Adrenal gland (tissue), 9 donors: ENCODE measurements at regions not wholly inside any gene's neighbourhood (a gene's known extent, or its start where the extent isn't known, plus 50 kb on each side); places are given as distances from the start of the nearest gene placed in this dataset.
"Not testable (repeated sequence)": the region's sequence is repeated elsewhere in the genome, so short reads cannot be mapped to it uniquely, and the experiment has no call there.

Experiments used
- DNase-seq, 7 donors: peaks; one replicate each; pipeline ENCODE4 v3.0.0-alpha.2; 2019 to 2020
- H3K27ac ChIP-seq, 5 donors: fragments of 200-600 bp; sonication (generic) in 4 of 5; 1 replicate in 3 of 5; 2 replicates in 2 of 5; pipeline versions ENCODE4 v1.5.1 to v1.8.0; 2016 to 2020; ENCODE audit warnings: mild to moderate bottlenecking in 1 of 5
- H3K27me3 ChIP-seq: fragments of 200-600 bp; 2 replicates; pipeline ENCODE4 v1.8.0; 2021
- H3K36me3 ChIP-seq, 2 donors: fragments of 200-600 bp; replicated peaks in 1 of 2; 1 replicate in 1 of 2; 2 replicates in 1 of 2; pipeline versions ENCODE4 v1.5.1 to v1.8.0; 2018 to 2022
- H3K4me1 ChIP-seq, 2 donors: fragments of 200-600 bp; replicated peaks in 1 of 2; 1 replicate in 1 of 2; 2 replicates in 1 of 2; pipeline versions ENCODE4 v1.5.1 to v1.8.0; 2018 to 2021
- H3K4me3 ChIP-seq, 4 donors: fragments of 200-600 bp; sonication (generic) in 3 of 4; one replicate each; pipeline ENCODE4 v1.5.1; 2016 to 2018
- H3K9me3 ChIP-seq, 3 donors: fragments of 200-600 bp; sonication (generic) in 1 of 3; replicated peaks in 1 of 3; 1 replicate in 2 of 3; 2 replicates in 1 of 3; pipeline versions ENCODE4 v1.5.1 to v1.8.0; 2016 to 2021
- POLR2A ChIP-seq, 2 donors: fragments of 450-650 bp; IDR thresholded peaks; one replicate each; pipeline ENCODE4 v1.6.1; 2017; ENCODE audit warnings: antibody characterized with exemption in 2 of 2, mild to moderate bottlenecking in 2 of 2, moderate library complexity in 1 of 2
- WGBS, 4 donors: extraction: QIAGEN DNeasy Blood & Tissue Kit in 2 of 4; methylation state at CpG; one replicate each; pipeline versions ENCODE4 v1.1.5 to v1.1.7; 2013 to 2017; 5-methylcytosine and 5-hydroxymethylcytosine counted together
- intact Hi-C, 2 donors: fragments of 100-400 bp; cut with DNase I; formaldehyde crosslinking; loops; one replicate each; pipeline versions ENCODE4 v1.14.1 to v1.15.0; 2022 to 2023
- TF ChIP-seq, protein P1 (sequence below), 6 experiments: fragments of 450-650 bp in 4 of 6; fragments of 200-600 bp in 2 of 6; sonication (generic) in 1 of 6; IDR thresholded peaks; 1 replicate in 5 of 6; 2 replicates in 1 of 6; pipeline versions ENCODE4 v1.5.1 to v1.8.0; 2016 to 2021; ENCODE audit warnings: antibody characterized with exemption in 6 of 6, mild to moderate bottlenecking in 2 of 6, moderate library complexity in 1 of 6
- donor health status: healthy with polysubstance abuse.
- donor health status: Bipolar disorder and iron deficiency.
- donor health status: DM: yes; HTN: yes; CAD: no.
- donor health status: DM: no; HTN: no; CAD: no.
- donor health status: DM: no; HTN: no; CAD: no.

GRCh38 chrX:121356850-121357171 is 309.4 kb downstream of the GLUD2 start:
- intact Hi-C loops, result no loop called here
- WGBS, 4 donors, result 78 to 100% (median 92%) methylated on average over 1 to 6 of the region's 6 CpGs
- Histone ChIP-seq H3K9me3 (no peaks in the 10 kb centered on the region), H3K27ac (no peak overlapping the region), H3K36me3 (no peaks in the 10 kb centered on the region), H3K4me3 (no peak overlapping the region), H3K4me1 (no peaks in the 10 kb centered on the region), H3K27me3 (no peaks in the 10 kb centered on the region)
- DNase-seq, result no peak
- TF ChIP-seq POLR2A (IDR thresholded peaks at IDR 0.05), result no peak

DNA sequence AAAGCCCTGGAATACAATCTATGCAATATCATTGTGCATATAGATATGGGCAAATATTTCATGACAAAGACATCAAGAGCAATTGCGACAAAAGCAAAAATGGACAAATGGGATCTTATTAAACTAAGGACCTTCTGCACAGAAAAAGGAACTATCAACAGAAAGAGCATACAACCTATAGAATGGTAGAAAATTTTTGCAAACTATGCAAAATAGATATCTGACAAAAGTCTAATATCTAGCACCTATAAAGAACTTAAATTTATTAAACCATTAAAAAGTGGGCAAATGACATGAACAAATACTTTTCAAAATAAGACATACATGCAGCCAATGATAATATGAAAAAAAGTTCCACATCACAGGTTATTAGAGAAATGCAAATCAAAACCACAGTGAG is 312.9 kb downstream of the GLUD2 start:
- no peaks in the 10 kb centered on the region for H3K36me3 ChIP-seq
- H3K4me1 ChIP-seq, result no peaks in the 10 kb centered on the region
- H3K27ac ChIP-seq, result no peak overlapping the region
- no peaks in the 10 kb centered on the region for H3K27me3 ChIP-seq
- H3K9me3 ChIP-seq, result no peaks in the 10 kb centered on the region
- no peak overlapping the region for H3K4me3 ChIP-seq
- no peak for DNase-seq
- intact Hi-C loops, result no loop called here
- TF ChIP-seq, protein P1, sequence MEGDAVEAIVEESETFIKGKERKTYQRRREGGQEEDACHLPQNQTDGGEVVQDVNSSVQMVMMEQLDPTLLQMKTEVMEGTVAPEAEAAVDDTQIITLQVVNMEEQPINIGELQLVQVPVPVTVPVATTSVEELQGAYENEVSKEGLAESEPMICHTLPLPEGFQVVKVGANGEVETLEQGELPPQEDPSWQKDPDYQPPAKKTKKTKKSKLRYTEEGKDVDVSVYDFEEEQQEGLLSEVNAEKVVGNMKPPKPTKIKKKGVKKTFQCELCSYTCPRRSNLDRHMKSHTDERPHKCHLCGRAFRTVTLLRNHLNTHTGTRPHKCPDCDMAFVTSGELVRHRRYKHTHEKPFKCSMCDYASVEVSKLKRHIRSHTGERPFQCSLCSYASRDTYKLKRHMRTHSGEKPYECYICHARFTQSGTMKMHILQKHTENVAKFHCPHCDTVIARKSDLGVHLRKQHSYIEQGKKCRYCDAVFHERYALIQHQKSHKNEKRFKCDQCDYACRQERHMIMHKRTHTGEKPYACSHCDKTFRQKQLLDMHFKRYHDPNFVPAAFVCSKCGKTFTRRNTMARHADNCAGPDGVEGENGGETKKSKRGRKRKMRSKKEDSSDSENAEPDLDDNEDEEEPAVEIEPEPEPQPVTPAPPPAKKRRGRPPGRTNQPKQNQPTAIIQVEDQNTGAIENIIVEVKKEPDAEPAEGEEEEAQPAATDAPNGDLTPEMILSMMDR (IDR thresholded peaks at IDR 0.05), result no peak
- no peak for TF ChIP-seq POLR2A (IDR thresholded peaks at IDR 0.05)
- WGBS, 4 donors, result 84 to 94% (median 89%) methylated on average over 1 of the region's 1 CpG

DNA sequence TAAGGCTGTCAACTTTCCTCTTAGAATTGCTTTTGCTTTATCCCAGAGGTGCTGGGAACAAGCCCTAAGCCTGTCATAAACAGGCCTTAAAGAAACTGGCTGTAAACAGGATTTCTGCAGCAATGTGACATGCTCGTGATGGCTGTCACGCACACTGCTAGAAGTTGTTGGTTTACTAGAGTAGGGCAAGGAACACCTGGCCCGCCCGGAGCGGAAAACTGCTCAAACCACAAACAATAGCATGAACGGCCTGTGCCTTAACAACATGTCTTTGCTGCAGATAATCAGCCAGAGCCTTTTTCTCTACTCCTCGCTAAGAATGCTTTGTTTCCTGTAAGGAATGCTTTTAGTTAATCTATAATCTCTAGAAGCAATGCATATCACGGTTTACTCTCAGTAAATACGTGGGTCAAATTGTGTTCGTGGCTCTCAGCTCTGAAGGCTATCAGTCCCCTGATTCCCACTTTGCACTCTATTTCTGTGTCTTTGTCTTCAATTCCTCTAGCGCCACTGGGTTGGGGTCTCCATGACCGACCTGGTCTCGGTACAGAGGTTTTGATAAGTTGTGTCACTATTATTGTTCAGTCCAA is 318.3 kb downstream of the GLUD2 start:
- WGBS, 4 donors, result 72 to 85% (median 78%) methylated on average over 13 of the region's 13 CpGs
- H3K27me3 ChIP-seq, result no peaks in the 10 kb centered on the region
- no peak overlapping the region for H3K27ac ChIP-seq
- no peaks in the 10 kb centered on the region for H3K36me3 ChIP-seq
- no peak overlapping the region for H3K4me3 ChIP-seq
- DNase-seq, result no peak
- H3K9me3 ChIP-seq, result no peaks in the 10 kb centered on the region
- TF ChIP-seq, protein P1 (IDR thresholded peaks at IDR 0.05), result no peak
- TF ChIP-seq POLR2A (IDR thresholded peaks at IDR 0.05), result no peak
- intact Hi-C loops, result no loop called here
- H3K4me1 ChIP-seq, result no peaks in the 10 kb centered on the region

GRCh38 chrX:121374471-121374870 is 327.1 kb downstream of the GLUD2 start:
- DNase-seq, result no peak
- 53 to 91% (median 78%) methylated on average over 3 of the region's 3 CpGs for WGBS, 4 donors
- no peaks in the 10 kb centered on the region for H3K27me3 ChIP-seq
- no peaks in the 10 kb centered on the region for H3K9me3 ChIP-seq
- intact Hi-C loops, result no loop called here
- H3K4me1 ChIP-seq, result no peaks in the 10 kb centered on the region
- no peak overlapping the region for H3K4me3 ChIP-seq
- no peak for TF ChIP-seq POLR2A (IDR thresholded peaks at IDR 0.05)
- TF ChIP-seq, protein P1 (IDR thresholded peaks at IDR 0.05), result no peak
- H3K27ac ChIP-seq, result no peak overlapping the region
- H3K36me3 ChIP-seq, result no peaks in the 10 kb centered on the region

DNA sequence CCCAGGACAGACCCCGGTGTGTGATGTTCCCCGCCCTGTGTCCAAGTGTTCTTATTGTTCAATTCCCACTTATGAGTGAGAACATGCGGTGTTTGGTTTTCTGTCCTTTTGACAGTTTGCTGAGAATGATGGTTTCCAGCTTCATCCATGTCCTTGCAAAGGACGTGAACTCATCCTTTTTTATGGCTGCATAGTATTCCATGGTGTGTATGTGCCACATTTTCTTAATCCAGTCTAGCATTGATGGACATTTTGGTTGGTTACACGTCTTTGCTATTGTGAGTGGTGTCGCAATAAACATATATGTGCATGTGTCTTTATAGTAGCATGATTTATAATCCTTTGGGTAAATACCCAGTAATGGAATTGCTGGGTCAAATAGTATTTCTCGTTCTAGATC is 334.5 kb downstream of the GLUD2 start:
- H3K27ac ChIP-seq, H3K27me3 ChIP-seq, H3K4me3 ChIP-seq, intact Hi-C loops, H3K9me3 ChIP-seq, DNase-seq, H3K4me1 ChIP-seq, H3K36me3 ChIP-seq: not testable (repeated sequence)
- 76 to 94% (median 88%) methylated on average over 7 of the region's 7 CpGs for WGBS, 4 donors
